NCI-H748 (cell line): ENCODE measurements at regions not wholly inside any gene's neighbourhood (a gene's known extent, or its start where the extent isn't known, plus 50 kb on each side); places are given as distances from the start of the nearest gene placed in this dataset.

Experiments
- DNase-seq: peaks from one replicate; lab custom pipeline; 2025; ENCODE audit not compliant: unreplicated experiment; lab: John Stamatoyannopoulos, UW

DNA sequence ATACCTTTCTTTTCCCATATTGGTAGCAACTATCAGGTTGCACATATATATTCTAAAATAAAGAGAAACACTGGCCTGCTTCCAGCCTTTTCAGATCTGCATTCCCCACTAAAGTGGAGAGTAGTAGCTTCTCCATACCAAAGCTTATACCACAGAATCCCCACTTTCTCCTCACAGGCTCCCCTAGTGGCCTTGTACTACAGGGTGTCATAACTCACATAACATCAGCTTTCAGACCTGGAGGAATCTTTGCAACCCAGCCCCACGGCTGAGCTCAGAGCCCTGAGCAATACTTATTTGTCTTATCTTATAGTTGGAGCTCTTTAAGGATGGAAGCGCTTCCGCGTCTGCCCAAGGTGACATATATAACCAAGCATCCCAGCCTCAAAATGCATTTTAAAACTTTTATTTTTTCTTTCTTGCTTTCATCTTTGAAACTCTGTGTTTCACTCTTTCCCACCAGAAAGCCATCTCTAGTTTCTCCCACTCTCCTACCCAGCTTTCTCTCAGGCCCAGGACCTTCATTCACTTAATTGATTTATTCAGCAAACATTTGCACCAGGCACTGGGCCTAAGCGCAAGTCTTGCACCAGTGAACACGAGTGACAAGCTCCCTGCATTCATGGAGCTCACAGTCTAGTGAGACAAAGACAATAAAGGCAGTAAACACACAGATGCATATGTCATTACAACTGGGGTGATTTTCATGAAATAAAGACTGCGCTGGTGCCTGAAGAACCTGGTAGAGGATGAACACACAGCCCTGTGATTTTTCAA, 254.7 kb downstream of the IPO8 start:
- DNase-seq, result peak; percentile 10

DNA sequence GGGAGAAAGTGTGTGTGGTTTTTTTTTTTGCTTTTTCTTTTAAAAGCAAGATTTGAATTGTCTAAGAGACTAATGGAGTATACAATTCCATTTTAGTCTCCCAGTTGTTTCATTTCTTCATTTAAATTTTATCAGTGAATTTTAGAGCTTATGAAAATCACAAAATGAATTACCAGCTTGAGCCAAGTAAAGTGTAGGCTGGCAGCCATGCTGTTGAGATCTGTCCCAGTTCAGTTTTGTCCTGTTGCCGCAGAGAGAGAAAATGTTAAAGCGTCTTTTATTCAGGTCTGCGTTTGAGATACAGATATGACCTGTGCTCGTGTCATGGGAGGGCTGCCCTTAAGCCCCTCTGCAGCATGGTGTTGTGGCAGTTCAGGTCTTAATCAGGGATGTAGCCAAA, 256.5 kb downstream of the IPO8 start:
- no peak for DNase-seq

DNA sequence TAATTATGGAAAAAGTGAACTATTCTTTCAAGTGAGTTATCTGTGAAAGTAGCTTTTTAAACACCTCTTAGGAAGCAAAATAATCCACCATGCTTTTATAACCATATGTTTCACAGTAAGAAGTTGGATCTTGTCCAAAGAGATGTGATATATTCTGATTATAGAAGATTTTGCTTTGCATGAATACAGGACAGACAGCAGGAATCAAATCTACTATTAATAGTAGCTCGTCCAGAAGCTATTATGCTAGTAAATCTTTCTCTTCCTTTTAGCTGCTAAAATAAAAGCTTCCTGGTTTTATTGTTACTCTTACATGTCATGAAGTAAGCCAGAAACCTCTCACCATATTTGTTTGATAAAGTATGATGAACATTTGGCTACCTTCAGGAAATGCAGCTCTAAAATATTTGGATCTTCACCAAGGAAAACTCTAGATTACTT, 257.0 kb downstream of the IPO8 start:
- no peak for DNase-seq

DNA sequence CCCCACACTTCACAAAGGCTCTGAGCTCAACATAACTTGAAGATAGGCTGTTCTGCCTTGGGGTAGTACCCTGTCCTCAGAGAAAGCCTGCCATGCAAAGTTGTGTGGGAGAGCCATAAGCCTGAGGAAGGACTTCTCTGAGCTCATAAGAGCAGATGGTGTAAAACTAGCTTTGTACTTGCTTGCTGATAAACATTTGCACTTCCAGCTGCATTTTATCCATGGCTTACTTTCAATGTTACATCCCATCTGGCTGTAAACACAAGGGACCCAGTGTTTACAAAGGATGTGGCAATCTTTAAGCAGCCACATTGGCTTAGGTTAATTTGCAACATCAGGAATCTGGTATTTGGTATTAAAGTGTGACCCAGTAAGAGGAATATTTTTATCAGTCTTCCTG, 258.1 kb downstream of the IPO8 start:
- DNase-seq, result no peak

DNA sequence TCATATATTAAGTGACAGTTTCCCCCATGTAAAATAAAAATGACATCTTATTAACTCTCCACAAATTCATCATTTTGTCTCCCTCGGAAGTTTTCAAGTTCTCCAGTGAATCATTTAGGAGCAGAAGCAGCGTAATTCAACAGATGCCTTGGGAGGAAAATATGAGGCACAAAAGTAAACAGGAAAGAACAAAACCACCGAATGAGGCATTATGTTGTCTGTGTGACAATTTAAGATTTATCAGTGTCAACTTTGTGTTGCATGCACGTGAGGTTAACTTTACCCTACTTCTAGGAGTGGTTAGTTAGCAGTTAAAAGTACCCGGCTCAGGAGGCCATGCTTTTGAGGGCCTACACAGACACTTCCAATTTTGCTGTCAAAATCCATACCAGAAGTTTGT, 258.6 kb downstream of the IPO8 start:
- no peak for DNase-seq

DNA sequence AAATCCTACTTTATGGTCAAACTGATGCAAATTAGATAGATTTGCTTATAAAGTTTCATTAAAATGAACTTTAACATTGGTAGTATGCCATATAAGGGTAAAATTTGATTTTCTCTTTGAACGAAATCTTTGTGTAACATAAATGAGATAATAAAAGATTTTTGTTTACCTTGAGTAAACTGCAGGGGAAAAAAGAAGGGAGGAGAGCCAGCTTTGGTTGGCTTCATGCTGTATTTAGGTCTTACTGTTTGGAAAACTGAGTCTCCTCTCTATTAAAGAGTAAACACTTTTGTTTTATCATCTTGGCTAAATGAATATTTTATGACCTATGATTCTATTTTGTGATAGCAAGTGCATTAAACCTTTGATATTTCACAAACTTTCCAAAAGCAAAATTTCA, 267.6 kb downstream of the IPO8 start:
- no peak for DNase-seq

DNA sequence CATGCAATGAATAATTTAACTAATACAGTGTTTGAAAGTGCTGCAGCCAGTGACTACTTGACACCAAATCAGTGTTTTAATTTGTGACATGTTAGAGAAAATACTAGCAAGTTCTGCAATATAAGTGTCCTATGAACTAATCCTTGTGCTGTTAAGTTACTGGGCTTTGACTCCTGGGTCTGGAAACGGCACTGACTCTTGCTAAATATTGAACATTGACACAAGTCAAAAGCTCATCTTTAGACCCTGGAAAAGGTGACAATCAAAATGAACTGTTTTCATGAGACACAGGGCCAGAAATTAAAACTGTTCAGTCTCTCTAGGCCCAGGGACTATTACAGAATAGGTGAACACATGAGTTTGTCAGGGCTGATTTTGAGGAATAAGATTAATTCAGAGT, 268.1 kb downstream of the IPO8 start:
- DNase-seq, result no peak

DNA sequence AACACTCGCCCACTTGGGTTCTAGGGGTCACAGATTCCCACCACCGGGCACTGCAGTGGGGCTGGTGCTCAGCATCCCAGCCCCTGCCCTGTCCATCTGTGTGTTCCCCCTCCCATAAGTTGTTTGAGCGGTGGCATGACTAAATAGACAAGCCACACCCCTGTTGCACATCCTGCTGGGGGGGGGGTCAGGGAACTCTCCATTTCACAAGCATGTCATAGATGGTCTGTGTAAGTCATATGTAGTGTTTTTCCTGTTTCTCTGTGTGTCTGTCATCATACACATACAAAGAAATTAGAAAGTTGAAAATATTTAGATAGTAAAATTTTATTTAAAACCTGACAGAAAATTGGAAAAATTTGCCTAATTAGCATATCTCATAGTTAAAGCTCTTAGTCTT, 270.2 kb downstream of the IPO8 start:
- DNase-seq, result no peak

DNA sequence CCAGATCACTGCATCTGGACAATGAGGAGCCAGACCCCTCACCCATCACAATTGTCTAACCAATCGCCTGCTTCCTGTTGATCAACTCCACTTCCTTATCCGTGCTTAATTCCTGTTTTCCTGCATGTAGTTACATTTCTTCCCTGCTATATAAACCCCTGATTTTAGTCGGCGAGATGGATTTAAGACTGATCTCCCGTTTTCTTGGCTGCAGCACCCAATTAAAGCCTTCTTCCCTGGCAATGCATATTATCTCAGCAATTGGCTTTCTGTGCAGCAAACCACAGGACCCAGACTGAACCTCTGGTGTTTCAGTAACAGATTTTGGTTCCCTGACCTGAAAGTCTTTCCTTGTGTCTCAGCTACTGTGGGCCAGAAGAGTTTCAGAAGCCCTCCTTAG, 272.3 kb downstream of the IPO8 start:
- DNase-seq, result no peak

DNA sequence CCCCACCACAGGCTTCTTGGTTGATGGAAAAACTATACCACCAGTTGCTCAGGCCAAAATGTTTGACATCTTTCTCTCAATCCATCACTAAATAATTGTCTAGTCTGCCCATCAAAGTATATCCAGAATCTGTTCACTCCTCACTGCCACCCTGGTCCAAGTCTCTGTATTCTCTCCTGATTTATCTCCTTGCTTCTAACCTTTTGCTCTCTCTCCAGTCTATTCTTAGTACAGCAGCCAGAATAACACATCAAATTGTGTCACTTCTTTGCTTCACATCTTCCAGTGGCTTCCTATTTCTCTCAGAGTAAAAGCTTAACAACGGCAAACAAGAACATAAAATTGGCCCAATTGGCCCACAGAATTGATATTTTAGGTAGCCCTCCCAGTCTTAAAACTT, 272.8 kb downstream of the IPO8 start:
- DNase-seq, result no peak

DNA sequence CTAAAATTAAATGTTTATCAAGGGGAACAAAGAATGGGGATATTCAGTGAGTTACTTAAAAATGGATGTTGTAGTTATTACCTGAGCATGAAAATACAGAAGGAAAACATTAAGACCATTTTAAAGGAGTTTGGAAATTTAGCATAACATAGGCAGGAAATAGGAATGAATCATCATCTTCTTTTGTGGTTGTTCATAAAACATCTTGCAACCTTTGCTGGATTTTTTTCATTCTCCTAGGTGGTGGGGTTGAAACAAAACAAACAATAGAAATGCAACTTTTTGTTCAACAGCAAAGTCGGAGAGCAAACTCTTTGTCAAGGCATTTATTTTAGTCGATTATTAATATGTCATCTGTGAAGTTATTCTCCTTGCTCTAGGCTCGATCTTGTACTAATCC, 275.1 kb downstream of the IPO8 start:
- no peak for DNase-seq

DNA sequence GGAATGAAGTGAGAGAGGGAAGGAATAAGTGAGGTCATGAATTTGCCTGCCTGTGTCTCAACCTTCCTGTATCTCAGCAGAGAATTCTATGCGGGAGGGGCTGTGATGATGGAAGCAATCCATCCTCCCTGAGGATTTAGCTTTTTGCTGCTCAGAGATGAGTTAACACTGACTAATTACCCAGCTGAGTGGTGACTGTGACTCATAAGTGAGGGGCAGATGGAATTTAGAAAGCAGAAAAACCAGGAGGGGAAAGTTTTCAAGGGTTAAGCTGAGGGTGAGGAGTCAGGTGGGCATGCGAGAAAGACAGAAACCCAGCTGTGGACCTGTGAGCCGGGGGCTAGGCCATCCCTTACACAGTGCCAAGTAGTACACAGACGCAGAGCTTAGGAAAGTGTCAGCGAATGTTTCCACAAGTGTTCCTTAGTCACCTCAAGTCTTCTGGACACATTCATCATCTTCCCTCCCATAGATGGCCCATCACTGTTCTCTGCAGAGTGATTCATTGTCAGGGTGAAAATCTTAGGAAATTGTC, 277.9 kb downstream of the IPO8 start:
- DNase-seq, result no peak

DNA sequence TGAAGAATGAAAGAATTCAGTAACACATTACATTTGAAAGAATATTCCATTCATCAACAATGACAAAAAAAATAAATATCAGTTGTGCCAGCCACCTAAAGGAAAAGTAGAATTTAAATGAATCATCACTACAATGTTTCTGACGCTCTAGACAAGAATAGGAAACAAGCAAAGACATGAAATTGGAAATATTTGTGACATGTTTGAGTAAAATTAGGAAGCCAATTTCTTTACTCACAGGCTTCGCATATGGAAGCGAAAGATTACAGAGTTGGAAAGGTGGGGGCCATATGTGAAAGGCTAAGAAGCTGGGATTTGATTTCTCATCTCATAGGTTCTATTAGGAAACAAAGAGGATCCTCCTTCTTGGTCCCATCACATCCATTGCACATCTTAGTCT, 279.0 kb downstream of the IPO8 start:
- DNase-seq, result no peak

DNA sequence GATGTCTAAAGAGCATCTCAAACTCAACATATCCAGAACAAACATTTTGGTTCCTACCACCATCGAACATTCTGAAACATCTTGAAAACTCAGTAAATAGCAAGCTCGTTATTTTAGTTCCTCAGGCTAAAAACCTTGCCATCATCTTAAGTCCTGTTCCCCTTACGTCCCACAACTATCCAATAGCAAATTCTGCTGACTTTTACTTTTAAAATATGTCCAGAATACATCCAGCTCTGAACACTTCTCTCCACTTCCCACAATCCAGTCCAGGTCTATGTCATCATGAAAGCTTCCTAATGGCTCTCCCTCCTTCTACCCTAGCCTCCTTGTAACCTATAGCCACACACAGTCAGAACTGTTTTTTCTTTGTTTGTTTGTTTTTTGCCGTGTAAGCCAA, 279.9 kb downstream of the IPO8 start:
- no peak for DNase-seq

DNA sequence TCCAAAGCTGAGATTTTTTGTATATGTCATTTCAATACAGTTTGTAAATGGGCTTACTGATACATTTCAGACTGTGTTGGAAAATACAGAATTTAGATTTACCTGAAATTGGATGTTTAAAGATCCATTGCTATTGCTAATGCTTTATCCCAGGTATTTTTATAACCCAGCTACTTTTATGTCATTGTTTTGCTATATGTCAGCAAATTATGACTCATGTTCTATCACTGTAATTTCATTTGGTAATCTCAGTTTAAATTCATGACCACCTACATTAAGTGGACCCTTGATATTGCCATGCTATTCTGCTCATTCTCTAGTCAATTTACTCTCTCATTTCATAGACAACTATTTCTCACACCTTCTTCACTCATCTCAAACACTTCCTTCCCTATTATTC, 281.2 kb downstream of the IPO8 start:
- DNase-seq, result no peak

DNA sequence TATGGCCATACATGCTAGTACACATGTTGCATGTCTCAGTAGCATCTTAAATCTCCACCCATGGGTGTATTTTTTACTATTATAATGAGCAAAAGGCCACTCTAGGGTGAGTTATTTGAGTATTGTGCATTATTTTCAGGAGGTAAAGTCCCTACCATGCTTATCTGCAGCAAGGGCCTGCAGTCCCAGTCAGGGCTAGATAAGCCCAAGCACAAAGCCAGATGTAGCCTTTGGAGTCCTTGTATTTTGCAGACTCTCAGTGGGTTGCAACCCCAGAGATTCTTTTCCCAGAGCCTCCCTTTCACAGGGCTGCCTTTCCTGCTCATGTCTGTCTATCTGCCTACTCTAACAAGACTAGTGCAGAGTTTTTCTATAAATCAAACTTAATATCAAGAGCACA, 295.3 kb downstream of the IPO8 start:
- no peak for DNase-seq

DNA sequence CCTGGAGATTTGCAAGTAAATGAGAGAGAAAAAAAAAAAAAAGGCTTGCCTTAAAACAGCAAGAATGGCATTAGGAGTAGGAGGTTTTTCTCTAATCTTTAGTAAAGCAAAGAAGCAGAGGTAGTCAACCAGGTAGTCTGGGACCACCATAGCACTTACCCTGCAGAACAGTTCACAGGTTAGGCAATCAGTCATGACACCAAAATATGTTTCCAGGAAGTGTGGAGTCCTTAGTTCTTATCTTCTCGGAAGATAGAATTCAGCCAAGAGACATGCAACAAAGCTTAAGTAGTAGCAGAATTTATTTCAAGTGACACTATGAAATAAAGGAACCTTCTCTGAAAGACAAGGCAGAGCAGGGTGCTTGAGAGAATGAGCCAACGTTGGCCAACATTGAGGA, 295.8 kb downstream of the IPO8 start:
- no peak for DNase-seq

DNA sequence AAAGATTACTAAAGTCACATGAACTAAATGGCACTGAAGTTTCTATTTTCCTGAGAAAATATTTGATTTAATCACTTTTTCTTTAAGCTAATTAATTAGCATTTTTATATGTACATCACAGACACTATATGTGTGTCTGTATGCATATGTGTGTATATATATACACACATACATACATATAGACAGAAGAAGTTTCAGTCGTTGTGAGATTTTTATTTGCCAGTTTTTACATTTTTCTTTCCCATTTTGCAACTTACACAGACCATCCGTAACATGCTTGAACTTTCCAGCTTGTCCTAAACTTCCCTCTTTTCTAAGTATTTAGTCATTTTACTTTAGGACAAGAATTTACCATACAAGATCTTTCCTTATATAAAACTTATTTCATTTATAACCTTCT, 299.1 kb downstream of the IPO8 start:
- DNase-seq, result no peak

DNA sequence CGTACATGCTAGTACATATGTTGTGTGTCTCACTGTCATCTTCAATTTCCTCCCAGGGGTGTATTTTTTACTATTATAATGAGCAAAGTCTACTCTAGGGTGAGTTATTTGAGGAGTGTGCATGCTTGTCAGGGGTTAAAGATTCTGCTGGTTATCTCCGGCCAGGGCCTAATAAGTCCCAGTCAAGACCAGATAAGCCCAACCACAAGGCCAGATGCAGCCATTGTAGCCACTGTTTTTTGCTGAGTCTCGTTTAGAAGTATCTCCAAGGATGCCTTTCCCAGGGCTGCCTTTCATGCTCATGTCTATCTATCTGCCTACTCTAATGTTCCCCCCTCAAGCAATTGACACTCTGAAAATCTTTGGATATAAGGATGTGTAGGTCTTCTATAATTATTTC, 300.5 kb downstream of the IPO8 start:
- DNase-seq, result no peak

DNA sequence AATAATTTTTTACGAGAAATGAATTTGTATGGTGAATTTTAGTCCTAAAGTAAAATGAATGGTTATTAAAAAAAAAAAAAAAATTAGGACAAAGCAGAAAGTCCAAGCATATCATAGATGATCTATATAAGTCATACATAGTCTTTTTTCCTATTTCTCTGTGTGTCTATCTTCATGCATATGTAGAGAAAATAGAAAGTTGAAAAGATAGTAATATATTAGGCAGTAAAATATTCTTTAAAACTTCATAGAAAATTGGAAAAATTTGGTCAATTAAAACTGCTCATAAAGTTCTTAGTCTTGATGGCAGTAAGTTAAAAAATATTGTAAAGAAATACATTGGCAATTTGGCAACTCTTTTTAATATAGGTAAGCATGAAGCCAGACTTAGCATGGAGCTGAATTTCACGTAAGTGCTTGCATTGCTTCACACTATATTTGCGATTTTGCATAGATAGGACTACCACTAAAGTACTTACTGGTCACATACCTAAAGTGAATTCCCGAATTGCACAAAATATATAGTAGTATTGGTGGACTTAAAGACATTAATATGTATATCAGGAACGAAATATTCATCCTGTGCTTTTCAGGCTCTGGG, 303.8 kb downstream of the IPO8 start:
- DNase-seq, result no peak

DNA sequence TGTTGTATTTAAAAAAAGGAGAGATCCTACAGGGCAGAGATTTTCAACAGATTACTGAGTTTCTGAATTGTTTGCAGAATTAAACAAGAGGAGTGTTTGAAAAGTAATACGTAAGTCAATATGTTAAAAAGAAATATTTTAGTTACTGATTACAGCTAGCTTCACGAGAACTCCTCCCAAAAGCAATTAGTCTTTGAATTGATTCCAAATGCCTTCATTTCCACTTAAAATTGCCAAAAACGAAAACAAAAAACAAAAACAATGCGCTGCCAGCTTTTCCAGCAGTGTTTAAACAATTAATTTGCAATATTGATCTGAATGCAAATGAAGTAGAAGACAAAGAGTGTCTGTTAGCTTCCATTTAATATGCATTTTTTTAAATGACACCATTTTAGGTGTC, 310.0 kb downstream of the IPO8 start:
- no peak for DNase-seq

DNA sequence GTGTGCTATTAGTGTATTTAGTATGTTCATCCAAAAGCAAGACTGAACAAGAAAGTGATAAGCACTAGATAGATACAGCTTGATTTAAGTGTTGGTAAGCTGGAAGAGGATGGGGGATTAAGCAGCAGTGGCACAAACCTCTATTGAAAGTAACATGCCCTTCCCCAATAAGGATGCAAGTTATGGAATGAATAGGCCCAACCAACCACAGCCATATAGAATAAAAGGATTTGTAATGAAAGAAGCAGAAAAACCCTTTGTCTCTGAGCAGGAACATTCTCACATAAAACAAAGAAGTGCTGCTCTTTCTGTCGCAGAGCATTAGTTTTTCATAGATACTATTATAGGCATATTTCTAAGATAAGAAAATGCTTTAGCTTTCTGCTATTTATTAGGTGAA, 310.7 kb downstream of the IPO8 start:
- DNase-seq, result no peak

DNA sequence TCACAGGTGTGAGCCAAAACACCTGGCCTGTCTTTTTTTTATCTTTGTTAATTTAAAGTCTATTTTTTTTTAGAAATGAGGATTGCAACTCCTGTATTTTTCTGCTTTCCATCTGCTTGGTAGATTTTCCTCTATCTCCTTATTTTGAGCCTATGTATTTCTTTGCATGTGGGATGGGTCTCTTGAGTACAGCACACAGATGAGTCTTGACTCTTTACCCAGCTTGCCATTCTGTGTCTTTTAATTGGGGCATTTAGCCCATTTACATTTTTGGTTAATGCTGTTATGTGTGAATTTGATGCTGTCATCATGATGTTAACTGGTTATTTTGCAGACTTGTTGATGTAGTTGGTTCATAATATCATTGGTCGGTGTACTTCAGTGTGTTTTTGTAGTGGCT, 317.4 kb downstream of the IPO8 start:
- no peak for DNase-seq
